WTC11 (cell line): ENCODE measurements at regions not wholly inside any gene's neighbourhood (a gene's known extent, or its start where the extent isn't known, plus 50 kb on each side); places are given as distances from the start of the nearest gene placed in this dataset.

ENCODE experiments used
- ATF3 ChIP-seq: sonication (generic); formaldehyde crosslinking; conservative IDR thresholded peaks from 2 replicates; pipeline ENCODE4 v1.8.1; 2022; ENCODE audit warnings: mild to moderate bottlenecking, missing genetic modification reagents
- CBFB ChIP-seq: sonication (generic); formaldehyde crosslinking; IDR thresholded peaks from 2 replicates; pipeline ENCODE4 v1.8.1; 2022; ENCODE audit warnings: mild to moderate bottlenecking, low read depth, missing genetic modification reagents
- CTCF ChIP-seq: fragments of 200-600 bp; IDR thresholded peaks from 2 replicates; pipeline ENCODE4 v1.8.0; 2022; ENCODE audit warnings: antibody characterized with exemption
- E2F1 ChIP-seq: sonication (generic); formaldehyde crosslinking; IDR thresholded peaks from 2 replicates; pipeline ENCODE4 v1.8.0; 2022; ENCODE audit warnings: mild to moderate bottlenecking, missing genetic modification reagents
- ELF4 ChIP-seq: sonication (generic); formaldehyde crosslinking; IDR thresholded peaks from 2 replicates; pipeline ENCODE4 v1.8.1; 2022; ENCODE audit warnings: low read depth, mild to moderate bottlenecking, moderate library complexity, missing genetic modification reagents
- FOXK1 ChIP-seq: sonication (generic); formaldehyde crosslinking; IDR thresholded peaks from 2 replicates; pipeline ENCODE4 v1.8.0; 2022; ENCODE audit warnings: mild to moderate bottlenecking, moderate library complexity, missing genetic modification reagents
- IRF2 ChIP-seq: sonication (generic); formaldehyde crosslinking; IDR thresholded peaks from 2 replicates; pipeline ENCODE4 v1.8.0; 2022; ENCODE audit warnings: low read depth, missing genetic modification reagents, borderline replicate concordance
- JUN ChIP-seq: sonication (generic); formaldehyde crosslinking; IDR thresholded peaks from 2 replicates; pipeline ENCODE4 v1.8.0; 2023; ENCODE audit warnings: mild to moderate bottlenecking, missing genetic modification reagents
- NFYB ChIP-seq: sonication (generic); formaldehyde crosslinking; conservative IDR thresholded peaks from 2 replicates; pipeline ENCODE4 v1.8.0; 2022; ENCODE audit warnings: low read depth, missing genetic modification reagents
- NR1H2 ChIP-seq: sonication (generic); formaldehyde crosslinking; IDR thresholded peaks from 2 replicates; pipeline ENCODE4 v1.9.0; 2021; ENCODE audit warnings: mild to moderate bottlenecking, moderate library complexity, missing genetic modification reagents
- NR2C2 ChIP-seq: sonication (generic); formaldehyde crosslinking; IDR thresholded peaks from 2 replicates; pipeline ENCODE4 v1.8.0; 2022; ENCODE audit warnings: mild to moderate bottlenecking, missing genetic modification reagents
- ZNF121 ChIP-seq: sonication (generic); formaldehyde crosslinking; IDR thresholded peaks from 2 replicates; pipeline ENCODE4 v1.8.0; 2023; ENCODE audit warnings: missing genetic modification reagents
- ZNF138 ChIP-seq: sonication (generic); formaldehyde crosslinking; conservative IDR thresholded peaks from 2 replicates; pipeline ENCODE4 v1.8.1; 2022; ENCODE audit warnings: mild to moderate bottlenecking, moderate library complexity, missing genetic modification reagents
- ZNF263 ChIP-seq: sonication (generic); formaldehyde crosslinking; IDR thresholded peaks from 2 replicates; pipeline ENCODE4 v1.8.1; 2022; ENCODE audit warnings: low read depth, mild to moderate bottlenecking, moderate library complexity, missing genetic modification reagents

- TF ChIP-seq CTCF (no peak), FOXK1 (CRISPR knock-in tag) (no peak), NR1H2 (CRISPR knock-in tag) (no peak), E2F1 (no peak), IRF2 (CRISPR knock-in tag) (no peak), NFYB (no peak), ATF3 (CRISPR knock-in tag) (no peak), NR2C2 (CRISPR knock-in tag) (no peak), ELF4 (CRISPR knock-in tag) (no peak), CBFB (CRISPR knock-in tag) (no peak), ZNF121 (no peak), ZNF138 (no peak), JUN (CRISPR knock-in tag) (no peak), ZNF263 (CRISPR knock-in tag) (no peak)
Observed at GRCh38 chr11:106217456-106217855, 140.0 kb downstream of the AASDHPPT start.
